ENCODE measurements at regions not wholly inside any gene's neighbourhood (a gene's known extent, or its start where the extent isn't known, plus 50 kb on each side); places are given as distances from the start of the nearest gene placed in this dataset.

GRCh38 chr21:35962917-35963316, 97.4 kb downstream of the SETD4 start:
- no peak for TF ChIP-seq CTCF (conservative IDR thresholded peaks at IDR 0.05)
- H2BK15ac ChIP-seq (ENCODE audit: low read depth, low read length): no peak overlapping the region
- DNase-seq: no peak
- no peaks in the 10 kb centered on the region for H3K9me3 ChIP-seq (ENCODE audit: control insufficient read depth, low read depth, low read length)
- no peak overlapping the region for H3K18ac ChIP-seq (ENCODE audit: insufficient read length, low read depth, low read length)
- H3K79me2 ChIP-seq (ENCODE audit: insufficient read depth, low read length): no peaks in the 10 kb centered on the region
- H3K9ac ChIP-seq (ENCODE audit: extremely low read depth, insufficient read length, low read length): no peak overlapping the region
- no peak overlapping the region for H2BK20ac ChIP-seq (ENCODE audit: low read depth, low read length, poor library complexity, severe bottlenecking)
- no peak overlapping the region for H3K23ac ChIP-seq (ENCODE audit: insufficient read length, low read depth, low read length)
- no peak overlapping the region for H3K27ac ChIP-seq (ENCODE audit: insufficient read length, low read depth, low read length)
- H2BK120ac ChIP-seq (ENCODE audit: low read depth, low read length, poor library complexity, severe bottlenecking): no peak overlapping the region
- no peak overlapping the region for H3K4me3 Mint-ChIP-seq
- H3K9me3 Mint-ChIP-seq: no peaks in the 10 kb centered on the region; a peak in 1 of 5 replicates
- H3K4me1 Mint-ChIP-seq: no peaks in the 10 kb centered on the region
- H3K79me1 ChIP-seq (ENCODE audit: insufficient read depth, low read depth, low read length, poor library complexity, severe bottlenecking): no peaks in the 10 kb centered on the region
- no peak overlapping the region for H2BK5ac ChIP-seq (ENCODE audit: insufficient read length, low read length)
- H3K23me2 ChIP-seq (ENCODE audit: insufficient read length, low read depth, low read length, poor library complexity, severe bottlenecking): no peaks in the 10 kb centered on the region
- no peak overlapping the region for H2BK12ac ChIP-seq (ENCODE audit: insufficient read length, low read depth, low read length)
- H4K8ac ChIP-seq (replicated peaks; ENCODE audit: insufficient read length, low read depth, low read length): no peak overlapping the region
- H3K4ac ChIP-seq (ENCODE audit: low read depth, low read length): no peak overlapping the region
- no peak overlapping the region for H2AFZ ChIP-seq (ENCODE audit: low read length)
- H3T11ph ChIP-seq (ENCODE audit: low read length): no peak overlapping the region
- H3K14ac ChIP-seq (ENCODE audit: insufficient read depth, low read length): no peak overlapping the region
- no peaks in the 10 kb centered on the region for H3K4me1 ChIP-seq (ENCODE audit: insufficient read depth, low read length)
- no peaks in the 10 kb centered on the region for H4K20me1 ChIP-seq (ENCODE audit: control insufficient read depth, insufficient read depth, insufficient read length)
- no peaks in the 10 kb centered on the region for H3K27me3 ChIP-seq (ENCODE audit: insufficient read depth, low read length)
- no peak overlapping the region for H3K27ac Mint-ChIP-seq
- H3K36me3 Mint-ChIP-seq (ENCODE audit: insufficient read depth in 1 of 3, low read depth in 3 of 3): no peaks in the 10 kb centered on the region; a peak in 1 of 7 replicates
- no peak overlapping the region for H3K56ac ChIP-seq (ENCODE audit: insufficient read length, low read depth, low read length)
- no peak overlapping the region for H4K5ac ChIP-seq (ENCODE audit: insufficient read length, low read depth, low read length)
- WGBS (ENCODE audit: extremely low coverage, insufficient read length, low lambda C conversion rate): no CpG with 5 or more reads among the region's 2 CpGs
- H4K91ac ChIP-seq (ENCODE audit: insufficient read length, low read depth, low read length): no peak overlapping the region
- H2AK5ac ChIP-seq (ENCODE audit: insufficient read length, low read length): no peak overlapping the region
- no peak overlapping the region for H3K4me2 ChIP-seq (ENCODE audit: insufficient read depth, insufficient read length, low read length)
- no peaks in the 10 kb centered on the region; the same call in none of the 2 replicates for H3K27me3 Mint-ChIP-seq (ENCODE audit: low read depth)

All from H9 (cell line).